ENCODE measurements at regions not wholly inside any gene's neighbourhood (a gene's known extent, or its start where the extent isn't known, plus 50 kb on each side); places are given as distances from the start of the nearest gene placed in this dataset.
"Not testable (repeated sequence)": the region's sequence is repeated elsewhere in the genome, so short reads cannot be mapped to it uniquely, and the experiment has no call there.

DNA sequence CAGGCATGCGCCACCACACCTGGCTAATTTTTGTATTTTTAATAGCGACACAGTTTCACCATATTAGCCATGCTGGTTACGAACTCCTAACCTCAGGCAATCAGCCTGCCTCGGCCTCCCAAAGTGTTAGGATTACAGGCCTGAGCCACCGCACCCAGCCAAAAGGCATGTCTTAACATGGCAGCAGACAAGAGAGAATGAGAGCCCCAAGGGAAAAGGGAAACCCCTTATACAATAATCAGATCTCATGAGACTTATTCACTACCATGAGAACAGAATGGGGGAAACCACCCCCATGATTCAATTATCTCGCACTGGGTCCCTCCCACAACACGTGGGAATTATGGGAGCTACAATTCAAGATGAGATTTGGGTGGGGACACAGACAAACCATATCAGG lies 65.9 kb upstream of the ELK3 start:
- TF ChIP-seq CTCF (IDR thresholded peaks at IDR 0.05); EZH2phosphoT487 (IDR thresholded peaks at IDR 0.05; ENCODE audit: borderline replicate concordance, low read depth); EP300 (IDR thresholded peaks at IDR 0.05; ENCODE audit: borderline replicate concordance in 1 of 2, low read depth in 1 of 2, low read length in 1 of 2); RFX5 (IDR thresholded peaks at IDR 0.05; ENCODE audit: low read length); USF1 (IDR thresholded peaks at IDR 0.05; ENCODE audit: borderline replicate concordance, low read depth); MAX (IDR thresholded peaks at IDR 0.05; ENCODE audit: low read depth); GABPA (IDR thresholded peaks at IDR 0.05; ENCODE audit: low read depth); POLR2AphosphoS5 (IDR thresholded peaks at IDR 0.05; ENCODE audit: low read depth, low read length); YY1 (IDR thresholded peaks at IDR 0.05; ENCODE audit: low read depth); GATA2 (CRISPR knock-in tag; IDR thresholded peaks at IDR 0.05): not testable (repeated sequence)
- TF ChIP-seq, protein P1, sequence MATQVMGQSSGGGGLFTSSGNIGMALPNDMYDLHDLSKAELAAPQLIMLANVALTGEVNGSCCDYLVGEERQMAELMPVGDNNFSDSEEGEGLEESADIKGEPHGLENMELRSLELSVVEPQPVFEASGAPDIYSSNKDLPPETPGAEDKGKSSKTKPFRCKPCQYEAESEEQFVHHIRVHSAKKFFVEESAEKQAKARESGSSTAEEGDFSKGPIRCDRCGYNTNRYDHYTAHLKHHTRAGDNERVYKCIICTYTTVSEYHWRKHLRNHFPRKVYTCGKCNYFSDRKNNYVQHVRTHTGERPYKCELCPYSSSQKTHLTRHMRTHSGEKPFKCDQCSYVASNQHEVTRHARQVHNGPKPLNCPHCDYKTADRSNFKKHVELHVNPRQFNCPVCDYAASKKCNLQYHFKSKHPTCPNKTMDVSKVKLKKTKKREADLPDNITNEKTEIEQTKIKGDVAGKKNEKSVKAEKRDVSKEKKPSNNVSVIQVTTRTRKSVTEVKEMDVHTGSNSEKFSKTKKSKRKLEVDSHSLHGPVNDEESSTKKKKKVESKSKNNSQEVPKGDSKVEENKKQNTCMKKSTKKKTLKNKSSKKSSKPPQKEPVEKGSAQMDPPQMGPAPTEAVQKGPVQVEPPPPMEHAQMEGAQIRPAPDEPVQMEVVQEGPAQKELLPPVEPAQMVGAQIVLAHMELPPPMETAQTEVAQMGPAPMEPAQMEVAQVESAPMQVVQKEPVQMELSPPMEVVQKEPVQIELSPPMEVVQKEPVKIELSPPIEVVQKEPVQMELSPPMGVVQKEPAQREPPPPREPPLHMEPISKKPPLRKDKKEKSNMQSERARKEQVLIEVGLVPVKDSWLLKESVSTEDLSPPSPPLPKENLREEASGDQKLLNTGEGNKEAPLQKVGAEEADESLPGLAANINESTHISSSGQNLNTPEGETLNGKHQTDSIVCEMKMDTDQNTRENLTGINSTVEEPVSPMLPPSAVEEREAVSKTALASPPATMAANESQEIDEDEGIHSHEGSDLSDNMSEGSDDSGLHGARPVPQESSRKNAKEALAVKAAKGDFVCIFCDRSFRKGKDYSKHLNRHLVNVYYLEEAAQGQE (IDR thresholded peaks at IDR 0.05; ENCODE audit: low read depth, low read length), result not testable (repeated sequence)
- TF ChIP-seq, protein P2, sequence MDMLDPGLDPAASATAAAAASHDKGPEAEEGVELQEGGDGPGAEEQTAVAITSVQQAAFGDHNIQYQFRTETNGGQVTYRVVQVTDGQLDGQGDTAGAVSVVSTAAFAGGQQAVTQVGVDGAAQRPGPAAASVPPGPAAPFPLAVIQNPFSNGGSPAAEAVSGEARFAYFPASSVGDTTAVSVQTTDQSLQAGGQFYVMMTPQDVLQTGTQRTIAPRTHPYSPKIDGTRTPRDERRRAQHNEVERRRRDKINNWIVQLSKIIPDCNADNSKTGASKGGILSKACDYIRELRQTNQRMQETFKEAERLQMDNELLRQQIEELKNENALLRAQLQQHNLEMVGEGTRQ (IDR thresholded peaks at IDR 0.05; ENCODE audit: borderline replicate concordance, low read depth, low read length), result not testable (repeated sequence)
- TF ChIP-seq, protein P3, sequence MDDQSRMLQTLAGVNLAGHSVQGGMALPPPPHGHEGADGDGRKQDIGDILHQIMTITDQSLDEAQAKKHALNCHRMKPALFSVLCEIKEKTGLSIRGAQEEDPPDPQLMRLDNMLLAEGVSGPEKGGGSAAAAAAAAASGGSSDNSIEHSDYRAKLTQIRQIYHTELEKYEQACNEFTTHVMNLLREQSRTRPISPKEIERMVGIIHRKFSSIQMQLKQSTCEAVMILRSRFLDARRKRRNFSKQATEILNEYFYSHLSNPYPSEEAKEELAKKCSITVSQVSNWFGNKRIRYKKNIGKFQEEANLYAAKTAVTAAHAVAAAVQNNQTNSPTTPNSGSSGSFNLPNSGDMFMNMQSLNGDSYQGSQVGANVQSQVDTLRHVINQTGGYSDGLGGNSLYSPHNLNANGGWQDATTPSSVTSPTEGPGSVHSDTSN (IDR thresholded peaks at IDR 0.05), result not testable (repeated sequence)
